Stomach (tissue), 8 donors: ENCODE measurements at regions not wholly inside any gene's neighbourhood (a gene's known extent, or its start where the extent isn't known, plus 50 kb on each side); places are given as distances from the start of the nearest gene placed in this dataset.

Experiments used
- DNase-seq, 2 donors: peaks; one replicate each; pipeline versions ENCODE4 v3.0.0 to v3.0.0-alpha.2; 2013 to 2019
- H3K27ac ChIP-seq, 5 donors: fragments of 200-600 bp in 4 of 5; sonication (generic) in 4 of 5; one replicate each; pipeline ENCODE4 v1.5.1; 2013 to 2019; ENCODE audit warnings: mild to moderate bottlenecking in 1 of 5, moderate library complexity in 1 of 5
- H3K27me3 ChIP-seq, 3 donors: fragments of 200-600 bp; sonication (generic); one replicate each; pipeline ENCODE4 v1.5.1; 2017 to 2019; ENCODE audit warnings: mixed run types in 1 of 3
- H3K36me3 ChIP-seq, 4 donors: fragments of 200-600 bp; sonication (generic); 1 replicate in 3 of 4; 2 replicates in 1 of 4; pipeline ENCODE4 v1.5.1; 2016 to 2019
- H3K4me1 ChIP-seq, 4 donors: fragments of 200-600 bp; sonication (generic); one replicate each; pipeline ENCODE4 v1.5.1; 2016 to 2019
- H3K4me3 ChIP-seq, 4 donors: fragments of 200-600 bp; sonication (generic) in 3 of 4; one replicate each; pipeline ENCODE4 v1.5.1; 2016 to 2019; ENCODE audit warnings: mild to moderate bottlenecking in 1 of 4
- H3K9me3 ChIP-seq, 4 donors: fragments of 200-600 bp; sonication (generic); one replicate each; pipeline ENCODE4 v1.5.1; 2016 to 2019
- EP300 ChIP-seq: sonication (generic); formaldehyde crosslinking; IDR thresholded peaks from one replicate; pipeline ENCODE4 v1.6.1; 2017; ENCODE audit warnings: antibody characterized with exemption
- POLR2A ChIP-seq, 4 donors: fragments of 450-650 bp; IDR thresholded peaks; one replicate each; pipeline ENCODE4 v1.6.1; 2016; ENCODE audit warnings: antibody characterized with exemption in 4 of 4, control low read depth in 2 of 4, mild to moderate bottlenecking in 1 of 4, moderate library complexity in 1 of 4
- POLR2AphosphoS5 ChIP-seq, 3 donors: sonication (generic); formaldehyde crosslinking; IDR thresholded peaks; one replicate each; pipeline ENCODE4 v1.6.1; 2016; ENCODE audit warnings: antibody characterized with exemption in 3 of 3
- WGBS, 5 donors: extraction: QIAGEN DNeasy Blood & Tissue Kit in 3 of 5; methylation state at CpG; one replicate each; pipeline versions ENCODE4 v1.1.5 to v1.1.7; 2013 to 2018; 5-methylcytosine and 5-hydroxymethylcytosine counted together
- intact Hi-C: fragments of 100-400 bp; cut with DNase I; formaldehyde crosslinking; loops from one replicate; pipeline ENCODE4 v1.15.1; 2023; ENCODE audit warnings: low total_unique reads
- TF ChIP-seq, protein P1 (sequence below), 7 experiments: fragments of 450-650 bp in 4 of 7; fragments of 200-600 bp in 3 of 7; sonication (generic) in 3 of 7; IDR thresholded peaks; one replicate each; pipeline ENCODE4 v1.5.1; 2016 to 2019; ENCODE audit warnings: antibody characterized with exemption in 7 of 7, control low read depth in 2 of 7, mild to moderate bottlenecking in 1 of 7
- donor health status: healthy with polysubstance abuse.
- donor health status: Bipolar disorder and iron deficiency.
- donor health status: healthy.

GRCh38 chr3:78424656-78425055 lies 1343.1 kb downstream of the ROBO1 start:
- H3K4me1 ChIP-seq: no peaks in the 10 kb centered on the region
- H3K36me3 ChIP-seq: no peaks in the 10 kb centered on the region
- intact Hi-C loops: no loop called here
- no peak overlapping the region for H3K4me3 ChIP-seq
- WGBS, 5 donors: 39 to 63% (median 50%) methylated on average over 1 of the region's 1 CpG
- no peak for DNase-seq
- TF ChIP-seq, protein P1, sequence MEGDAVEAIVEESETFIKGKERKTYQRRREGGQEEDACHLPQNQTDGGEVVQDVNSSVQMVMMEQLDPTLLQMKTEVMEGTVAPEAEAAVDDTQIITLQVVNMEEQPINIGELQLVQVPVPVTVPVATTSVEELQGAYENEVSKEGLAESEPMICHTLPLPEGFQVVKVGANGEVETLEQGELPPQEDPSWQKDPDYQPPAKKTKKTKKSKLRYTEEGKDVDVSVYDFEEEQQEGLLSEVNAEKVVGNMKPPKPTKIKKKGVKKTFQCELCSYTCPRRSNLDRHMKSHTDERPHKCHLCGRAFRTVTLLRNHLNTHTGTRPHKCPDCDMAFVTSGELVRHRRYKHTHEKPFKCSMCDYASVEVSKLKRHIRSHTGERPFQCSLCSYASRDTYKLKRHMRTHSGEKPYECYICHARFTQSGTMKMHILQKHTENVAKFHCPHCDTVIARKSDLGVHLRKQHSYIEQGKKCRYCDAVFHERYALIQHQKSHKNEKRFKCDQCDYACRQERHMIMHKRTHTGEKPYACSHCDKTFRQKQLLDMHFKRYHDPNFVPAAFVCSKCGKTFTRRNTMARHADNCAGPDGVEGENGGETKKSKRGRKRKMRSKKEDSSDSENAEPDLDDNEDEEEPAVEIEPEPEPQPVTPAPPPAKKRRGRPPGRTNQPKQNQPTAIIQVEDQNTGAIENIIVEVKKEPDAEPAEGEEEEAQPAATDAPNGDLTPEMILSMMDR (IDR thresholded peaks at IDR 0.05): no peak
- TF ChIP-seq POLR2A (IDR thresholded peaks at IDR 0.05) (no peak), POLR2AphosphoS5 (IDR thresholded peaks at IDR 0.05) (no peak), EP300 (no peak)
- H3K27me3 ChIP-seq: no peaks in the 10 kb centered on the region
- H3K27ac ChIP-seq: no peak overlapping the region
- H3K9me3 ChIP-seq: no peaks in the 10 kb centered on the region

DNA sequence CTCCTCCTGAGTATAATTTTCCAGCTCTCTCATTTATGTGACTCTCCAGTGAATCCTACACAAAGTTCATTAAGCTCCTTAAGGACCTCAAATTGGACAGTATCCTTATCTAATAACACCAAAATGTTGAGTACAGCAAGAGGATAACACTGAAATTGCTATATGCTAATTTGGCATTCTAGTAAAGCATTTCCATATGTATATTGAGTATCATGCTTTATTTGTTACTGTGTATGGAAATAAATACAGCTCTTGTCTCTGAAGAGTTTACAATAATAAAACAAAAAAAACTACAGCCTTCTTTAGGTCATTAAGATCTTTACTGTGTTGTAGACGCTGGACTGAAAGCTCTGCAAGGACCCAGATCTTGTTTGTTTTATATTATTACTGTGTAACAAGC lies 1341.3 kb downstream of the ROBO1 start:
- 28 to 49% (median 43%) methylated on average over 1 of the region's 1 CpG for WGBS, 5 donors

DNA sequence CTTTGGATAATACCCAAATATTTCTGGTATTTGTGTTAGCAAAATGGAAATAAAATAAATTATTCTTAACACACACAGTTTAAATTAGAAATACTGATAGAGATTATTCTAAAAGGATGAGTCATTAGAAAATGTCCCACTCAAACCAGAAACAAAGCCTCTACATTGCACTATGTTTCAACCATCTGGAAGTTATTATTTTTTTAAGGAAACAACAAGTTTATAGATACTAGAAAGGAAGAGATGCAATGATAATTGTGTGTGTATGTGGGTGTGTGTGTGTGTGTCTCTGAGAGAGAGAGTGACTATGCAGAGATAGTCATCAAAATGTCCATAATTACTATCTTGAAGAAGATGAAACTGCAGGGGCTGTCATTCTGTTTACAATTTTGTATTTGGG lies 1340.5 kb downstream of the ROBO1 start:
- Histone ChIP-seq H3K4me3 (no peak overlapping the region), H3K27me3 (no peaks in the 10 kb centered on the region), H3K9me3 (peaks cover 0 to 5% (median 0%) of the 10 kb centered on the region in 4 donors), H3K36me3 (no peaks in the 10 kb centered on the region), H3K4me1 (no peaks in the 10 kb centered on the region), H3K27ac (no peak overlapping the region)
- TF ChIP-seq EP300 (no peak), POLR2A (IDR thresholded peaks at IDR 0.05) (no peak), POLR2AphosphoS5 (IDR thresholded peaks at IDR 0.05) (no peak)
- TF ChIP-seq, protein P1 (IDR thresholded peaks at IDR 0.05): no peak
- intact Hi-C loops: no loop called here
- no peak for DNase-seq

More for the DNA sequence above, 1341.3 kb downstream of the ROBO1 start:
- no peak for TF ChIP-seq POLR2A (IDR thresholded peaks at IDR 0.05)
- TF ChIP-seq, protein P1 (IDR thresholded peaks at IDR 0.05): no peak
- no peak for TF ChIP-seq POLR2AphosphoS5 (IDR thresholded peaks at IDR 0.05)
- no peak for TF ChIP-seq EP300
- no peak for DNase-seq
- Histone ChIP-seq H3K27ac (no peak overlapping the region), H3K36me3 (no peaks in the 10 kb centered on the region), H3K27me3 (no peaks in the 10 kb centered on the region), H3K4me1 (no peaks in the 10 kb centered on the region), H3K4me3 (no peak overlapping the region), H3K9me3 (peaks cover 0 to 5% (median 0%) of the 10 kb centered on the region in 4 donors)
- intact Hi-C loops: no loop called here

DNA sequence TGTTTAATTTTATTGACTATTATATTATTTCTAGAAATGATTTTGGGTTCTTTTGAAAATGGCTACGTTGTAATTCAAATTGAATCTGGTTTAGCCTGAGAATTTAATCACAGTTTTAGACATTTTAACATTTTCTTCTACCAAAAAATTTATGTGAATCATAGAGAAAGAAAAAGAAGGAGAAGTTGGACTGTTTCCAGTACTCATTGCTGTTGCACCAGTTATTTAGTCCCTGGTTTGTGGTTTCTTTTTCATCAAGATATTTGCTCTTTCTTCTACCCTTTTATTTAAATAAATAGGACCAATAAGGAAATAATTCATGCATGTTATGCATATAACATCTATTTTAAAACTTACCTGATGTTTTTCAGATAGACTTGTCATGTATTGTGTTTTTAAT lies 1337.1 kb downstream of the ROBO1 start:
- WGBS, 5 donors: 73 to 89% (median 81%) methylated on average over 1 of the region's 1 CpG
- peaks cover 0 to 5% (median 0%) of the 10 kb centered on the region in 4 donors for H3K9me3 ChIP-seq
- TF ChIP-seq POLR2AphosphoS5 (IDR thresholded peaks at IDR 0.05) (no peak), EP300 (no peak), POLR2A (IDR thresholded peaks at IDR 0.05) (no peak)
- TF ChIP-seq, protein P1 (IDR thresholded peaks at IDR 0.05): no peak
- no peaks in the 10 kb centered on the region for H3K27me3 ChIP-seq
- H3K27ac ChIP-seq: no peak overlapping the region
- no peak for DNase-seq
- no peaks in the 10 kb centered on the region for H3K4me1 ChIP-seq
- intact Hi-C loops: no loop called here
- H3K36me3 ChIP-seq: no peaks in the 10 kb centered on the region
- no peak overlapping the region for H3K4me3 ChIP-seq
